ENCODE measurements at regions not wholly inside any gene's neighbourhood (a gene's known extent, or its start where the extent isn't known, plus 50 kb on each side); places are given as distances from the start of the nearest gene placed in this dataset.

DNA sequence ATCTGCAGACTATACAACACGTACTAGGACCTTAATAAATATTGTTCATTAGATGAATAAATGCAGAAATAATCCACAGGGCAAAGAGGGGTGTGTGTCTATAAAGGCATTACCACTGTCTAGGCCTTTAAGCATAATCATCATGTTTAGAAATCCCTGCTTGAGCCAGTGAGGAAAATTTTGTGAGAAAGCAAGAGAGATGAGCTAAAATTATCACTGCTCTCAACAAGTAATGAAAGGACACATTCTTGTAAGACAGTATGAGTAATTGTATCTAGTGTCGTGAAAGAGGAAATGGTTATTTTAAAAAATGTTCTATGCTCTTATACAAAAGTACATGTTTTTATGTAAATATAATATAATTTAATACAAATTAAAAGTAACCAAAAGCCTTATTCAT lies 1699.4 kb downstream of the PCDH9 start:
- TF ChIP-seq, protein P1, sequence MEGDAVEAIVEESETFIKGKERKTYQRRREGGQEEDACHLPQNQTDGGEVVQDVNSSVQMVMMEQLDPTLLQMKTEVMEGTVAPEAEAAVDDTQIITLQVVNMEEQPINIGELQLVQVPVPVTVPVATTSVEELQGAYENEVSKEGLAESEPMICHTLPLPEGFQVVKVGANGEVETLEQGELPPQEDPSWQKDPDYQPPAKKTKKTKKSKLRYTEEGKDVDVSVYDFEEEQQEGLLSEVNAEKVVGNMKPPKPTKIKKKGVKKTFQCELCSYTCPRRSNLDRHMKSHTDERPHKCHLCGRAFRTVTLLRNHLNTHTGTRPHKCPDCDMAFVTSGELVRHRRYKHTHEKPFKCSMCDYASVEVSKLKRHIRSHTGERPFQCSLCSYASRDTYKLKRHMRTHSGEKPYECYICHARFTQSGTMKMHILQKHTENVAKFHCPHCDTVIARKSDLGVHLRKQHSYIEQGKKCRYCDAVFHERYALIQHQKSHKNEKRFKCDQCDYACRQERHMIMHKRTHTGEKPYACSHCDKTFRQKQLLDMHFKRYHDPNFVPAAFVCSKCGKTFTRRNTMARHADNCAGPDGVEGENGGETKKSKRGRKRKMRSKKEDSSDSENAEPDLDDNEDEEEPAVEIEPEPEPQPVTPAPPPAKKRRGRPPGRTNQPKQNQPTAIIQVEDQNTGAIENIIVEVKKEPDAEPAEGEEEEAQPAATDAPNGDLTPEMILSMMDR (IDR thresholded peaks at IDR 0.05; ENCODE audit: extremely low read depth in 1 of 2, insufficient read depth in 1 of 2, low read depth in 1 of 2, low read length in 2 of 2): no peak
- TF ChIP-seq POLR2A (IDR thresholded peaks at IDR 0.05; ENCODE audit: low read depth, low read length): no peak
- no peak for TF ChIP-seq GATA2 (IDR thresholded peaks at IDR 0.05; ENCODE audit: insufficient read depth, insufficient read length, low read depth, low read length)
- no peak for TF ChIP-seq MYC (IDR thresholded peaks at IDR 0.05; ENCODE audit: low read depth, low read length)
- no peak for TF ChIP-seq EZH2 (IDR thresholded peaks at IDR 0.05; ENCODE audit: borderline replicate concordance, low read depth, low read length, severe bottlenecking)
- TF ChIP-seq MAX (IDR thresholded peaks at IDR 0.05; ENCODE audit: insufficient read depth, insufficient read length): no peak
- TF ChIP-seq FOS (IDR thresholded peaks at IDR 0.05; ENCODE audit: borderline replicate concordance, insufficient read depth, low read length): no peak

Measured in endothelial cell of umbilical vein (primary cell).